HEK293 (cell line): ENCODE measurements at regions not wholly inside any gene's neighbourhood (a gene's known extent, or its start where the extent isn't known, plus 50 kb on each side); places are given as distances from the start of the nearest gene placed in this dataset.

ENCODE experiments used
- CTCF ChIA-PET: fragments of 350-600 bp; formaldehyde crosslinking; extraction: SDS; loops from one replicate; lab custom pipeline; 2021; ENCODE audit warnings: antibody characterized with exemption; lab: Yijun Ruan, JAX
- POLR2A ChIA-PET: fragments of 300-600 bp; formaldehyde crosslinking; extraction: SDS; loops from one replicate; lab custom pipeline; 2020; ENCODE audit warnings: antibody characterized with exemption, inconsistent platforms; lab: Yijun Ruan, JAX
- H3K27ac ChIP-seq: fragments of 200-500 bp; sonication (Bioruptor generic); 2 replicates; pipeline ENCODE4 v1.5.1; 2014; ENCODE audit warnings: low read depth, low read length, control low read depth, inconsistent platforms; ENCODE audit errors: extremely low read depth
- H3K36me3 ChIP-seq, 2 experiments: fragments of 200-500 bp in 1 of 2; sonication (Bioruptor generic) in 1 of 2; 1 replicate in 1 of 2; 2 replicates in 1 of 2; pipeline ENCODE4 v1.5.1; 2014 to 2017; ENCODE audit warnings: inconsistent platforms in 2 of 2, low read length in 2 of 2; ENCODE audit not compliant: control insufficient read depth in 2 of 2, insufficient read depth in 1 of 2
- H3K4me1 ChIP-seq: fragments of 200-500 bp; sonication (Bioruptor generic); 2 replicates; pipeline ENCODE4 v1.5.1; 2014; ENCODE audit warnings: mild to moderate bottlenecking, low read length, inconsistent platforms; ENCODE audit not compliant: control insufficient read depth, insufficient read depth
- H3K4me3 ChIP-seq: 2 replicates; pipeline ENCODE4 v1.5.1; 2011; ENCODE audit warnings: low read depth, mild to moderate bottlenecking, control low read depth, low read length, moderate library complexity
- H3K9me3 ChIP-seq: fragments of 200-500 bp; sonication (Bioruptor generic); 2 replicates; pipeline ENCODE4 v1.5.1; 2014; ENCODE audit warnings: low read depth, low read length, inconsistent platforms; ENCODE audit not compliant: control insufficient read depth, insufficient read depth
- KLF7 ChIP-seq: fragments of 450-650 bp; formaldehyde crosslinking; IDR thresholded peaks from 2 replicates; pipeline ENCODE4 v1.5.1; 2016; ENCODE audit warnings: missing biosample characterization, missing genetic modification characterization, borderline replicate concordance
- PATZ1 ChIP-seq: fragments of 450-650 bp; formaldehyde crosslinking; IDR thresholded peaks from 2 replicates; pipeline ENCODE4 v1.5.1; 2016; ENCODE audit warnings: missing biosample characterization, missing genetic modification characterization
- SALL2 ChIP-seq: fragments of 450-650 bp; formaldehyde crosslinking; IDR thresholded peaks from 2 replicates; pipeline ENCODE4 v1.5.0; 2017; ENCODE audit warnings: missing biosample characterization, mild to moderate bottlenecking, missing genetic modification characterization, borderline replicate concordance
- SETDB1 ChIP-seq: IDR thresholded peaks from one replicate; pipeline ENCODE4 v1.6.1; 2017; ENCODE audit warnings: mild to moderate bottlenecking, low read length, moderate library complexity, mixed read lengths; ENCODE audit not compliant: insufficient read length
- WT1 ChIP-seq: fragments of 450-650 bp; formaldehyde crosslinking; IDR thresholded peaks from 2 replicates; pipeline ENCODE4 v1.5.1; 2016; ENCODE audit warnings: missing biosample characterization, missing genetic modification characterization
- ZBTB10 ChIP-seq: fragments of 450-650 bp; formaldehyde crosslinking; IDR thresholded peaks from 2 replicates; pipeline ENCODE4 v1.5.1; 2016; ENCODE audit warnings: missing biosample characterization, missing genetic modification characterization
- ZFP3 ChIP-seq: fragments of 450-650 bp; formaldehyde crosslinking; IDR thresholded peaks from 2 replicates; pipeline ENCODE4 v1.5.1; 2016; ENCODE audit warnings: low read depth, missing biosample characterization, missing genetic modification characterization
- ZNF112 ChIP-seq: fragments of 450-650 bp; formaldehyde crosslinking; IDR thresholded peaks from 2 replicates; pipeline ENCODE4 v1.5.0; 2017; ENCODE audit warnings: missing biosample characterization, missing genetic modification characterization
- ZNF157 ChIP-seq: fragments of 450-650 bp; formaldehyde crosslinking; IDR thresholded peaks from 2 replicates; pipeline ENCODE4 v1.5.1; 2016; ENCODE audit warnings: missing biosample characterization, missing genetic modification characterization
- ZNF184 ChIP-seq: fragments of 450-650 bp; IDR thresholded peaks from 2 replicates; pipeline ENCODE4 v1.5.1; 2018; ENCODE audit warnings: missing biosample characterization, mild to moderate bottlenecking, missing genetic modification characterization
- ZNF223 ChIP-seq: fragments of 450-650 bp; formaldehyde crosslinking; IDR thresholded peaks from 2 replicates; pipeline ENCODE4 v1.5.1; 2016; ENCODE audit warnings: missing biosample characterization, missing genetic modification characterization
- ZNF23 ChIP-seq: fragments of 450-650 bp; formaldehyde crosslinking; IDR thresholded peaks from 2 replicates; pipeline ENCODE4 v1.5.1; 2016; ENCODE audit warnings: missing biosample characterization, missing genetic modification characterization, borderline replicate concordance
- ZNF26 ChIP-seq: fragments of 450-650 bp; formaldehyde crosslinking; IDR thresholded peaks from 2 replicates; pipeline ENCODE4 v1.5.1; 2016; ENCODE audit warnings: missing biosample characterization, missing genetic modification characterization
- ZNF302 ChIP-seq: fragments of 450-650 bp; formaldehyde crosslinking; IDR thresholded peaks from 2 replicates; pipeline ENCODE4 v1.5.1; 2016; ENCODE audit warnings: missing biosample characterization, missing genetic modification characterization, low read depth
- ZNF335 ChIP-seq: fragments of 450-650 bp; formaldehyde crosslinking; conservative IDR thresholded peaks from 2 replicates; pipeline ENCODE4 v1.5.1; 2016; ENCODE audit warnings: missing biosample characterization, missing genetic modification characterization
- ZNF398 ChIP-seq: fragments of 450-650 bp; formaldehyde crosslinking; IDR thresholded peaks from 2 replicates; pipeline ENCODE4 v1.5.1; 2017; ENCODE audit warnings: missing biosample characterization, missing genetic modification characterization
- ZNF423 ChIP-seq: fragments of 450-650 bp; formaldehyde crosslinking; IDR thresholded peaks from 2 replicates; pipeline ENCODE4 v1.5.1; 2016; ENCODE audit warnings: missing biosample characterization, missing genetic modification characterization
- ZNF426 ChIP-seq: fragments of 450-650 bp; formaldehyde crosslinking; IDR thresholded peaks from 2 replicates; pipeline ENCODE4 v1.5.1; 2017; ENCODE audit warnings: missing biosample characterization, missing genetic modification characterization, mild to moderate bottlenecking, inconsistent platforms, moderate library complexity
- ZNF548 ChIP-seq: fragments of 450-650 bp; formaldehyde crosslinking; IDR thresholded peaks from 2 replicates; pipeline ENCODE4 v1.5.1; 2016; ENCODE audit warnings: missing biosample characterization, missing genetic modification characterization
- ZNF558 ChIP-seq: fragments of 450-650 bp; formaldehyde crosslinking; IDR thresholded peaks from 2 replicates; pipeline ENCODE4 v1.5.1; 2016; ENCODE audit warnings: missing biosample characterization, missing genetic modification characterization
- ZNF610 ChIP-seq: fragments of 450-650 bp; formaldehyde crosslinking; IDR thresholded peaks from 2 replicates; pipeline ENCODE4 v1.5.1; 2016; ENCODE audit warnings: missing biosample characterization, missing genetic modification characterization, borderline replicate concordance
- ZNF792 ChIP-seq: fragments of 450-650 bp; formaldehyde crosslinking; IDR thresholded peaks from 2 replicates; pipeline ENCODE4 v1.5.1; 2016; ENCODE audit warnings: missing biosample characterization, missing genetic modification characterization
- ZNF837 ChIP-seq: fragments of 450-650 bp; formaldehyde crosslinking; IDR thresholded peaks from 2 replicates; pipeline ENCODE4 v1.5.1; 2016; ENCODE audit warnings: missing biosample characterization, missing genetic modification characterization
- ZNF843 ChIP-seq: fragments of 450-650 bp; formaldehyde crosslinking; IDR thresholded peaks from 2 replicates; pipeline ENCODE4 v1.5.1; 2016; ENCODE audit warnings: missing biosample characterization, missing genetic modification characterization
- ZSCAN30 ChIP-seq: fragments of 450-650 bp; IDR thresholded peaks from 2 replicates; pipeline ENCODE4 v1.5.1; 2018; ENCODE audit warnings: missing biosample characterization, mild to moderate bottlenecking, missing genetic modification characterization, moderate library complexity

GRCh38 chr7:84605301-84605700, 410.7 kb upstream of the SEMA3A start (continued):
- TF ChIP-seq ZNF843 (tag by site-specific recombination) = no peak
- TF ChIP-seq WT1 (tag by site-specific recombination) = no peak
- no peak for TF ChIP-seq ZNF23
- TF ChIP-seq ZNF335 (tag by site-specific recombination) = no peak
- TF ChIP-seq ZNF26 (tag by site-specific recombination) = no peak

GRCh38 chr7:84603545-84603944, 409.0 kb upstream of the SEMA3A start:
- Histone ChIP-seq H3K4me3 (no peak overlapping the region), H3K36me3 (no peaks in the 10 kb centered on the region), H3K4me1 (no peaks in the 10 kb centered on the region), H3K27ac (no peak overlapping the region), H3K9me3 (no peaks in the 10 kb centered on the region)
- ChIA-PET CTCF (no interaction called here), POLR2A (no interaction called here)
- TF ChIP-seq SETDB1 (peak; percentile 19), ZNF157 (no peak)

GRCh38 chr7:84595026-84595425, 400.4 kb upstream of the SEMA3A start:
- TF ChIP-seq ZNF157 = no peak
- no peak for TF ChIP-seq ZNF23
- no peak for TF ChIP-seq ZNF548
- TF ChIP-seq ZNF302 (tag by site-specific recombination) = no peak
- no peak for TF ChIP-seq ZSCAN30 (tag by site-specific recombination)
- TF ChIP-seq ZNF398 = no peak
- no peak for TF ChIP-seq SALL2
- TF ChIP-seq, all 188 proteins: peak for 0
- POLR2A ChIA-PET = no interaction called here
- Histone ChIP-seq H3K4me3 (no peak overlapping the region), H3K27ac (no peak overlapping the region), H3K36me3 (no peaks in the 10 kb centered on the region), H3K9me3 (no peaks in the 10 kb centered on the region), H3K4me1 (no peaks in the 10 kb centered on the region)
- CTCF ChIA-PET = interaction anchor here (1.2 kb wide), 1 partner anchor 659 kb away, joined by 3 read pairs; no protein-coding TSS in a partner anchor

GRCh38 chr7:84591897-84592296, 397.3 kb upstream of the SEMA3A start:
- ChIA-PET POLR2A (no interaction called here), CTCF (interaction anchor here (1.0 kb wide), 1 partner anchor 67 kb away, joined by 3 read pairs; no protein-coding TSS in a partner anchor)
- H3K4me1 ChIP-seq = no peaks in the 10 kb centered on the region
- H3K36me3 ChIP-seq = no peaks in the 10 kb centered on the region
- H3K9me3 ChIP-seq = no peaks in the 10 kb centered on the region
- H3K27ac ChIP-seq = no peak overlapping the region
- no peak overlapping the region for H3K4me3 ChIP-seq
- TF ChIP-seq ZBTB10 (no peak), ZNF792 (no peak), ZFP3 (tag by site-specific recombination) (no peak), ZNF558 (tag by site-specific recombination) (no peak), ZNF426 (tag by site-specific recombination) (no peak), ZNF112 (tag by site-specific recombination) (no peak), KLF7 (no peak), ZNF23 (no peak), PATZ1 (tag by site-specific recombination) (no peak), ZNF423 (tag by site-specific recombination) (no peak), ZNF610 (no peak), ZNF184 (tag by site-specific recombination) (no peak), ZNF837 (tag by site-specific recombination) (no peak), ZNF223 (tag by site-specific recombination) (no peak)
